ENCODE measurements at regions not wholly inside any gene's neighbourhood (a gene's known extent, or its start where the extent isn't known, plus 50 kb on each side); places are given as distances from the start of the nearest gene placed in this dataset.
"Not testable (repeated sequence)": the region's sequence is repeated elsewhere in the genome, so short reads cannot be mapped to it uniquely, and the experiment has no call there.

GRCh38 chr1:55535724-55536544, 320.8 kb upstream of the USP24 start:
- no peak for DNase-seq (ENCODE audit: low read depth)

GRCh38 chr1:55534565-55535121, 319.5 kb upstream of the USP24 start:
- no peak for DNase-seq (ENCODE audit: low read depth)

- no peak for DNase-seq (ENCODE audit: low read depth)
Measured at GRCh38 chr1:55531644-55532043, 316.5 kb upstream of the USP24 start.

- DNase-seq (ENCODE audit: low read depth), result no peak
Measured at GRCh38 chr1:55530749-55531478, 315.8 kb upstream of the USP24 start.

GRCh38 chr1:55529017-55529416, 313.9 kb upstream of the USP24 start:
- no peak for DNase-seq (ENCODE audit: low read depth)

- no peak for DNase-seq (ENCODE audit: low read depth)
Measured at GRCh38 chr1:55527831-55528230, 312.7 kb upstream of the USP24 start.

- DNase-seq (ENCODE audit: low read depth), result no peak
Measured at GRCh38 chr1:55526716-55527115, 311.6 kb upstream of the USP24 start.

GRCh38 chr1:55524006-55524405, 308.8 kb upstream of the USP24 start:
- DNase-seq (ENCODE audit: low read depth), result no peak

GRCh38 chr1:55522982-55523381, 307.8 kb upstream of the USP24 start:
- DNase-seq (ENCODE audit: low read depth), result no peak

- DNase-seq (ENCODE audit: low read depth), result no peak
Measured at GRCh38 chr1:55522353-55522903, 307.3 kb upstream of the USP24 start.

- no peak for DNase-seq (ENCODE audit: low read depth)
Measured at GRCh38 chr1:55520861-55521260, 305.7 kb upstream of the USP24 start.

- DNase-seq (ENCODE audit: low read depth), result no peak
Measured at GRCh38 chr1:55519937-55520683, 304.9 kb upstream of the USP24 start.

GRCh38 chr1:55519276-55519675, 304.1 kb upstream of the USP24 start:
- DNase-seq (ENCODE audit: low read depth), result no peak

GRCh38 chr1:55517036-55517435, 301.9 kb upstream of the USP24 start:
- DNase-seq (ENCODE audit: low read depth), result no peak

- not testable (repeated sequence) for DNase-seq (ENCODE audit: low read depth)
Measured at GRCh38 chr1:55514571-55514970, 299.4 kb upstream of the USP24 start.

- DNase-seq (ENCODE audit: low read depth), result no peak
Measured at GRCh38 chr1:55512466-55512865, 297.3 kb upstream of the USP24 start.

GRCh38 chr1:55507578-55507931, 292.4 kb upstream of the USP24 start:
- DNase-seq (ENCODE audit: low read depth), result no peak

GRCh38 chr1:55506740-55507577, 291.8 kb upstream of the USP24 start:
- no peak for DNase-seq (ENCODE audit: low read depth)

GRCh38 chr1:55505326-55505725, 290.2 kb upstream of the USP24 start:
- DNase-seq (ENCODE audit: low read depth), result no peak

GRCh38 chr1:55504306-55504731, 289.2 kb upstream of the USP24 start:
- no peak for DNase-seq (ENCODE audit: low read depth)

- no peak for DNase-seq (ENCODE audit: low read depth)
Measured at GRCh38 chr1:55503663-55504305, 288.6 kb upstream of the USP24 start.

All from non-pigmented ciliary epithelial cell (primary cell).